Stomach (tissue), 4 donors: ENCODE measurements at regions not wholly inside any gene's neighbourhood (a gene's known extent, or its start where the extent isn't known, plus 50 kb on each side); places are given as distances from the start of the nearest gene placed in this dataset.

Source experiments
- CTCF ChIP-seq, 7 experiments: fragments of 450-650 bp in 4 of 7; fragments of 200-600 bp in 3 of 7; sonication (generic) in 3 of 7; IDR thresholded peaks; one replicate each; pipeline ENCODE4 v1.5.1; 2016 to 2019; ENCODE audit warnings: antibody characterized with exemption in 7 of 7, control low read depth in 2 of 7, mild to moderate bottlenecking in 1 of 7
- POLR2A ChIP-seq, 4 donors: fragments of 450-650 bp; IDR thresholded peaks; one replicate each; pipeline ENCODE4 v1.6.1; 2016; ENCODE audit warnings: antibody characterized with exemption in 4 of 4, control low read depth in 2 of 4, mild to moderate bottlenecking in 1 of 4, moderate library complexity in 1 of 4

GRCh38 chr9:107172160-107172978 is 110.7 kb upstream of the RAD23B start:
- peak in 5 of 7 experiments; percentile 80 to 85 (median 83) for TF ChIP-seq CTCF (IDR thresholded peaks at IDR 0.05)
- no peak for TF ChIP-seq POLR2A (IDR thresholded peaks at IDR 0.05)
